ENCODE measurements at regions not wholly inside any gene's neighbourhood (a gene's known extent, or its start where the extent isn't known, plus 50 kb on each side); places are given as distances from the start of the nearest gene placed in this dataset.

DNA sequence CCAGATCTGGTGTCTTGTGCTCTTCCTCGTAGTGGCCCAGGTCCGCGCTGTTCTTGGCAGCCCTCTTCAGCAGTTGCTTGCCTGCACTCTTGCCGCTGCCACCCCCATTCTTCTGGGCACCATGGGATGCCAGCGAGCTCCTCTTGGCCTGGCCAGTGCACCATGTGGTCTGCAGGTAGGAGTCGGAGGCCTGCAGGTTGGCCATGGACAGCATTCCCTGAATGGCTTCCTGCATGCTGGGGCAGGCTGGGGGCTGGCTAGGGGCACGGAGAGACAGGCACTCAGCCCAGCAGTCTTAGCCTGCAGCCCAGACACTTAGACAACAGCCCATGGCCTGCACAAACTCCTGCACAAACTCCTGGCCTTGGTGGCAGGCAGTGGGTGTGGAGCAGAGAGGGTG, 234.9 kb downstream of the TUBA3C start:
- intact Hi-C loops (cut with DNase I, micrococcal nuclease), result no loop called here
- Histone ChIP-seq H3K4me3 (no peak overlapping the region), H3K4me1 (ENCODE audit: low read depth) (no peaks in the 10 kb centered on the region), H3K9me3 (peaks cover 63% of the 10 kb centered on the region), H3K36me3 (ENCODE audit: low read depth) (no peaks in the 10 kb centered on the region)
- ATAC-seq, result no peak
- TF ChIP-seq, protein P1, sequence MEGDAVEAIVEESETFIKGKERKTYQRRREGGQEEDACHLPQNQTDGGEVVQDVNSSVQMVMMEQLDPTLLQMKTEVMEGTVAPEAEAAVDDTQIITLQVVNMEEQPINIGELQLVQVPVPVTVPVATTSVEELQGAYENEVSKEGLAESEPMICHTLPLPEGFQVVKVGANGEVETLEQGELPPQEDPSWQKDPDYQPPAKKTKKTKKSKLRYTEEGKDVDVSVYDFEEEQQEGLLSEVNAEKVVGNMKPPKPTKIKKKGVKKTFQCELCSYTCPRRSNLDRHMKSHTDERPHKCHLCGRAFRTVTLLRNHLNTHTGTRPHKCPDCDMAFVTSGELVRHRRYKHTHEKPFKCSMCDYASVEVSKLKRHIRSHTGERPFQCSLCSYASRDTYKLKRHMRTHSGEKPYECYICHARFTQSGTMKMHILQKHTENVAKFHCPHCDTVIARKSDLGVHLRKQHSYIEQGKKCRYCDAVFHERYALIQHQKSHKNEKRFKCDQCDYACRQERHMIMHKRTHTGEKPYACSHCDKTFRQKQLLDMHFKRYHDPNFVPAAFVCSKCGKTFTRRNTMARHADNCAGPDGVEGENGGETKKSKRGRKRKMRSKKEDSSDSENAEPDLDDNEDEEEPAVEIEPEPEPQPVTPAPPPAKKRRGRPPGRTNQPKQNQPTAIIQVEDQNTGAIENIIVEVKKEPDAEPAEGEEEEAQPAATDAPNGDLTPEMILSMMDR (IDR thresholded peaks at IDR 0.05), result no peak
- DNase-seq, result peak in 1 of 3 donors; percentile 17

DNA sequence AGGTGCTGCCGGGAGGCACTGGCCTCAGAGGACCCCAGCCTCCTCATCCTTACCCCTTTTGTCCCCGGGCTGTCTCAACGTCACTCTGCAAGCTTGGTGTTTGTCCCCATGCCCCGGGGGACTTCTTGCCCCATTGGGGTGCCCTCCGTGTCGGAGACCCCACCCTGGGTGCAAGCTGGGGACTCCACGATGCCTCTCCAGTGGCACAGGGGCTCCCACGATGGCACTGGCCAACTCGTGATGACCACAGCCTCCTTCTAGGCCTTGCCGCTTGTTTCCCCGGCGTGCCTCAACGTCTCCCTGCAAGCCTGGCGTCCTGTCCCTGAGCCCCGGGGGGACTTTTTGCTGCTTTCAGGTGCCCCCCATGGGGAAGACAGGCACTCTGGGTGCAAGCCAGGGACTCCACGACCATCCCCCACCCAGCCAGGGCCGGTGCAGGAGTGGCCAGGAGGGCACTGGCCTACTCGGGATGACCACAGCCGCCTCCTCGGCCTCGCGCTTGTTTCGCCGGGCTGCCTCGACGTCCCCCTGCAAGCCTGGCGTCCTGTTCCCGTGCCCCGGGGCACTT, 237.0 kb downstream of the TUBA3C start:
- peak in 1 of 3 donors; percentile 31 for DNase-seq

DNA sequence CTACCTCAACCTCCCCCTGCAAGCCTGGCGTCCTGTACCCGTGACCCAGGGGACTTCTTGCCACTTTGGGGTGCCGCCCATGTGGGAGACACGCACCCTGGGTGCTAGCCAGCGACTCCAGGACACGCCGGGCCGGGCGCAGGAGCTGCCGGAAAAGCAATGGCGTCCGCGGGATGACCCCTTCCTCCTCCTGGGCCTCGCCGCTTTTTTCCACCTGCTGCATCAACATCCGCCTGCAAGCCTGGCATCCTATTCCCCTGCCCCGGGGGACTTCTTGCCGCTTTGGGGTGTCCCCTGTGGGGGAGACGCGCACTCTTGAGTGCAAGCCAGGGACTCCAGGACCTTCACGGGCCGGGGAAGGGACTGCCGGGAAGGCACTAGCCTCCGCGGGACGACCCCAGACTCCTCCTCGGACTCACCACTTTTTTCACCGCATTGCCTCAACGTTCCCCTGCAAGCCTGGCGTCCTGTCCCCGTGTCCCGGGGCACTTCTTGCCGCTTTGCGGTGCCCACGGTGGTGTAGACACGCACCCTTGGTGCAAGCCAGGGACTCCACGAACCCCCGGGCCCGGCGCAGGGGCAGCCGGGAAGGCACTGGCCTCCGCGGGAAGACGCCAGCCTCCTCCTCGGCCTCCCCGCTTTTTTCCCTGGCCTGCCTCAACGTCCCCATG, 237.8 kb downstream of the TUBA3C start:
- DNase-seq (peak in 1 of 3 donors; percentile 38), ATAC-seq (no peak)
- H3K4me1 ChIP-seq (ENCODE audit: low read depth), result no peaks in the 10 kb centered on the region
- peaks cover 47% of the 10 kb centered on the region for H3K9me3 ChIP-seq
- no peak overlapping the region for H3K4me3 ChIP-seq
- intact Hi-C loops (cut with DNase I, micrococcal nuclease), result no loop called here
- TF ChIP-seq, protein P1 (IDR thresholded peaks at IDR 0.05), result no peak
- H3K36me3 ChIP-seq (ENCODE audit: low read depth), result no peaks in the 10 kb centered on the region

More for the DNA sequence above, 237.0 kb downstream of the TUBA3C start:
- intact Hi-C loops (cut with DNase I, micrococcal nuclease), result no loop called here
- no peaks in the 10 kb centered on the region for H3K36me3 ChIP-seq (ENCODE audit: low read depth)
- TF ChIP-seq, protein P1 (IDR thresholded peaks at IDR 0.05), result no peak
- no peak for ATAC-seq
- H3K4me3 ChIP-seq, result no peak overlapping the region
- peaks cover 49% of the 10 kb centered on the region for H3K9me3 ChIP-seq
- no peaks in the 10 kb centered on the region for H3K4me1 ChIP-seq (ENCODE audit: low read depth)

DNA sequence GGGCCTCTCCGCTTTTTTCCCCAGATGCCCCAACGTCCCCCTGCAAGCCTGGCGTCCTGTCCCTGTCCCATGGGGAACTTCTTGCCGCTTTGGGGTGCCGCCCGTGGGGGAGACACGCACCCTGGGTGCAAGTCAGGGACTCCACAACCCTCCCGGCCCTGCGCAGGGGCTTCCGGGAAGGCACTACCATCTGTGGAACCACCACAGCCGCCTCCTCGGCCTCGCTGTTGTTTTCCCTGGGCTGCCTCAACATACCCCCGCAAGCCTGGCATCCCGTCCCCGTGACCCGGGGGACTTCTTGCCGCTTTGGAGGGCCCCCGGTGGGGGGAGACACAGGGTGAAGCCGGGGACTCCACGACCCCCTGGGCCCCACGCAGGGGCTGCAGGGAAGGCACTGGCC, 238.4 kb downstream of the TUBA3C start:
- no peaks in the 10 kb centered on the region for H3K36me3 ChIP-seq (ENCODE audit: low read depth)
- TF ChIP-seq, protein P1 (IDR thresholded peaks at IDR 0.05), result no peak
- H3K4me1 ChIP-seq (ENCODE audit: low read depth), result no peaks in the 10 kb centered on the region
- DNase-seq (peak in 1 of 3 donors; percentile 39), ATAC-seq (no peak)
- H3K4me3 ChIP-seq, result no peak overlapping the region
- intact Hi-C loops (cut with DNase I, micrococcal nuclease), result no loop called here
- peaks cover 42% of the 10 kb centered on the region for H3K9me3 ChIP-seq

DNA sequence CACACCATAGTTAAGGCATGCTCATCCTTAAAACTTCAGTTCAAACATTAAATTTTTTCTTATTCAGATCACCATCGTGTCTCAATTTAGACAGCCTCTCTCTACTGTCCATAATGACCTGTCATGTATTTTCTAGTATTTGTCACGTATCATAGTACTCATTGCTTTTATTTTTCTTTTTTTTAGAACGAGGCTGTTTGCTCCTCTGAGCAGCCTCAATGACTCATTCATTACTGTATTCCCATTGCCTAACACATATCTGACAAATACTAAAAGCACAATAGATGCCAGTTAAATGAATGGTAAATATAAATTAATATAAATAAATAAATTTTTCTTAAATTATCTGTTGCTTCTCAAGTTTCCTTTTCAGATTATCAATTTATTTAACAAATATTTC, 245.5 kb downstream of the TUBA3C start:
- peaks cover 18% of the 10 kb centered on the region for H3K9me3 ChIP-seq
- H3K4me3 ChIP-seq, result no peak overlapping the region
- DNase-seq, result no peak
- intact Hi-C loops (cut with DNase I, micrococcal nuclease), result no loop called here
- no peaks in the 10 kb centered on the region for H3K4me1 ChIP-seq (ENCODE audit: low read depth)
- no peak for ATAC-seq
- H3K36me3 ChIP-seq (ENCODE audit: low read depth), result no peaks in the 10 kb centered on the region
- TF ChIP-seq, protein P1 (IDR thresholded peaks at IDR 0.05), result no peak
